ENCODE measurements at regions not wholly inside any gene's neighbourhood (a gene's known extent, or its start where the extent isn't known, plus 50 kb on each side); places are given as distances from the start of the nearest gene placed in this dataset.

GRCh38 chr16:80066805-80067580, 466.5 kb upstream of the MAF start:
- DNase-seq = no peak

- DNase-seq = no peak
Measured at GRCh38 chr16:80065541-80065940, 465.0 kb upstream of the MAF start.

- no peak for DNase-seq
Measured at GRCh38 chr16:80063713-80064069, 463.2 kb upstream of the MAF start.

GRCh38 chr16:80063031-80063712, 462.6 kb upstream of the MAF start:
- DNase-seq = no peak

GRCh38 chr16:80062361-80063030, 462.0 kb upstream of the MAF start:
- no peak for DNase-seq

- no peak for DNase-seq
Measured at GRCh38 chr16:80060470-80060869, 459.9 kb upstream of the MAF start.

GRCh38 chr16:80059836-80060235, 459.3 kb upstream of the MAF start:
- DNase-seq = no peak

GRCh38 chr16:80058214-80058613, 457.7 kb upstream of the MAF start:
- no peak for DNase-seq

GRCh38 chr16:80056324-80056723, 455.8 kb upstream of the MAF start:
- no peak for DNase-seq

GRCh38 chr16:80055831-80056230, 455.3 kb upstream of the MAF start:
- DNase-seq = no peak

- no peak for DNase-seq
Measured at GRCh38 chr16:80054647-80055046, 454.1 kb upstream of the MAF start.

GRCh38 chr16:80051040-80051439, 450.5 kb upstream of the MAF start:
- no peak for DNase-seq

GRCh38 chr16:80048250-80048649, 447.7 kb upstream of the MAF start:
- no peak for DNase-seq

GRCh38 chr16:80047842-80048241, 447.3 kb upstream of the MAF start:
- no peak for DNase-seq

- no peak for DNase-seq
Measured at GRCh38 chr16:80046848-80047247, 446.3 kb upstream of the MAF start.

GRCh38 chr16:80046261-80046660, 445.7 kb upstream of the MAF start:
- DNase-seq = no peak

GRCh38 chr16:80045861-80046260, 445.3 kb upstream of the MAF start:
- no peak for DNase-seq

- no peak for DNase-seq
Measured at GRCh38 chr16:80041410-80041809, 440.9 kb upstream of the MAF start.

GRCh38 chr16:80040814-80041213, 440.3 kb upstream of the MAF start:
- no peak for DNase-seq

GRCh38 chr16:80040413-80040812, 439.9 kb upstream of the MAF start:
- no peak for DNase-seq

- DNase-seq = no peak
Measured at GRCh38 chr16:80039777-80040176, 439.2 kb upstream of the MAF start.

GRCh38 chr16:80038566-80038965, 438.0 kb upstream of the MAF start:
- DNase-seq = no peak

- no peak for DNase-seq
Measured at GRCh38 chr16:80034948-80035663, 434.6 kb upstream of the MAF start.

GRCh38 chr16:80034469-80034826, 433.9 kb upstream of the MAF start:
- no peak for DNase-seq
